ENCODE measurements at regions not wholly inside any gene's neighbourhood (a gene's known extent, or its start where the extent isn't known, plus 50 kb on each side); places are given as distances from the start of the nearest gene placed in this dataset.

GRCh38 chr1:192939440-192939839, 119.7 kb downstream of the UCHL5 start:
- no peak for TF ChIP-seq EZH2 (IDR thresholded peaks at IDR 0.05; ENCODE audit: borderline replicate concordance, low read depth, low read length, poor library complexity, severe bottlenecking)
- TF ChIP-seq CTCF (conservative IDR thresholded peaks at IDR 0.05; ENCODE audit: low read depth, low read length): no peak
